Daoy (cell line): ENCODE measurements at regions not wholly inside any gene's neighbourhood (a gene's known extent, or its start where the extent isn't known, plus 50 kb on each side); places are given as distances from the start of the nearest gene placed in this dataset.

Experiments used
- DNase-seq: peaks from one replicate; pipeline ENCODE4 v3.0.0-alpha.2; 2015; ENCODE audit warnings: low read depth

- no peak for DNase-seq
Observed at GRCh38 chr5:39476843-39477220, 52.1 kb upstream of the DAB2 start.

- no peak for DNase-seq
Observed at GRCh38 chr5:39475881-39476842, 51.4 kb upstream of the DAB2 start.

GRCh38 chr5:39475159-39475571, 50.4 kb upstream of the DAB2 start:
- no peak for DNase-seq
